SK-N-SH treated with all-trans-retinoic acid at 6 μM for 48 hours (cell line): ENCODE measurements at regions not wholly inside any gene's neighbourhood (a gene's known extent, or its start where the extent isn't known, plus 50 kb on each side); places are given as distances from the start of the nearest gene placed in this dataset.

Experiments used
- ATAC-seq: fragments of 200-7000 bp; cut with Tn5 transposase; 3 replicates; pipeline ENCODE4 v1.9.1; 2020; ENCODE audit warnings: mild to moderate bottlenecking, moderate library complexity
- ARNTL ChIP-seq: fragments of 450-650 bp; formaldehyde crosslinking; IDR thresholded peaks from 2 replicates; pipeline ENCODE4 v1.5.0; 2020; ENCODE audit warnings: low read depth, mild to moderate bottlenecking, moderate library complexity, borderline replicate concordance
- BACH2 ChIP-seq: fragments of 250-450 bp; sonication (Bioruptor Pico); IDR thresholded peaks from 2 replicates; pipeline ENCODE4 v1.9.0; 2021; ENCODE audit warnings: mild to moderate bottlenecking, borderline replicate concordance
- CREB5 ChIP-seq: fragments of 250-450 bp; sonication (Bioruptor Pico); IDR thresholded peaks from 2 replicates; pipeline ENCODE4 v1.5.1; 2020; ENCODE audit warnings: low read depth, mild to moderate bottlenecking, moderate library complexity
- CSDC2 ChIP-seq: fragments of 250-450 bp; sonication (Bioruptor Pico); IDR thresholded peaks from 2 replicates; pipeline ENCODE4 v1.5.0; 2020; ENCODE audit warnings: mild to moderate bottlenecking, moderate library complexity
- ESRRG ChIP-seq: fragments of 250-450 bp; sonication (Bioruptor Pico); IDR thresholded peaks from 2 replicates; pipeline ENCODE4 v1.6.1; 2021; ENCODE audit warnings: mild to moderate bottlenecking
- GLIS3 ChIP-seq: fragments of 250-450 bp; sonication (Bioruptor Pico); IDR thresholded peaks from 2 replicates; pipeline ENCODE4 v1.5.0; 2020; ENCODE audit warnings: mild to moderate bottlenecking, moderate library complexity
- OSR1 ChIP-seq: fragments of 250-450 bp; sonication (Bioruptor Pico); IDR thresholded peaks from 2 replicates; pipeline ENCODE4 v1.8.0; 2022; ENCODE audit warnings: moderate library complexity, mild to moderate bottlenecking, inconsistent platforms
- PATZ1 ChIP-seq: fragments of 250-450 bp; sonication (Bioruptor Pico); IDR thresholded peaks from 2 replicates; pipeline ENCODE4 v1.8.0; 2020; ENCODE audit warnings: mild to moderate bottlenecking, moderate library complexity, borderline replicate concordance
- PPARA ChIP-seq: fragments of 250-450 bp; sonication (Bioruptor Pico); IDR thresholded peaks from 2 replicates; pipeline ENCODE4 v1.5.0; 2020; ENCODE audit warnings: mild to moderate bottlenecking, borderline replicate concordance
- RARB ChIP-seq: fragments of 250-450 bp; sonication (Bioruptor Pico); IDR thresholded peaks from 2 replicates; pipeline ENCODE4 v1.8.0; 2021; ENCODE audit warnings: mild to moderate bottlenecking, moderate library complexity
- SNAI2 ChIP-seq: fragments of 250-450 bp; sonication (Bioruptor Pico); IDR thresholded peaks from 2 replicates; pipeline ENCODE4 v1.5.0; 2020; ENCODE audit warnings: mild to moderate bottlenecking, moderate library complexity
- TCF4 ChIP-seq: fragments of 250-450 bp; sonication (Bioruptor Pico); IDR thresholded peaks from 2 replicates; pipeline ENCODE4 v1.8.0; 2021; ENCODE audit warnings: mild to moderate bottlenecking, moderate library complexity, borderline replicate concordance
- TOX ChIP-seq: fragments of 250-450 bp; sonication (Bioruptor Pico); IDR thresholded peaks from 2 replicates; pipeline ENCODE4 v1.8.0; 2021; ENCODE audit warnings: mild to moderate bottlenecking, moderate library complexity, borderline replicate concordance
- ZC3H10 ChIP-seq: fragments of 250-450 bp; sonication (Bioruptor Pico); IDR thresholded peaks from 2 replicates; pipeline ENCODE4 v1.5.1; 2021; ENCODE audit warnings: mild to moderate bottlenecking, moderate library complexity
- ZFP3 ChIP-seq: fragments of 250-450 bp; sonication (Bioruptor Pico); IDR thresholded peaks from 2 replicates; pipeline ENCODE4 v1.5.0; 2020; ENCODE audit warnings: mild to moderate bottlenecking, moderate library complexity
- ZFP30 ChIP-seq: fragments of 450-650 bp; formaldehyde crosslinking; IDR thresholded peaks from 2 replicates; pipeline ENCODE4 v1.5.0; 2022; ENCODE audit warnings: mild to moderate bottlenecking, moderate library complexity
- ZNF565 ChIP-seq: fragments of 450-650 bp; formaldehyde crosslinking; conservative IDR thresholded peaks from 2 replicates; pipeline ENCODE4 v1.5.0; 2020; ENCODE audit warnings: low read depth, mild to moderate bottlenecking, moderate library complexity
- ZNF70 ChIP-seq: fragments of 450-650 bp; formaldehyde crosslinking; IDR thresholded peaks from 2 replicates; pipeline ENCODE4 v1.5.0; 2020; ENCODE audit warnings: mild to moderate bottlenecking, moderate library complexity
- ZNF8 ChIP-seq: fragments of 450-650 bp; formaldehyde crosslinking; IDR thresholded peaks from 2 replicates; pipeline ENCODE4 v1.5.0; 2020; ENCODE audit warnings: mild to moderate bottlenecking, moderate library complexity
- TF ChIP-seq, protein P1 (sequence below): fragments of 250-450 bp; sonication (Bioruptor Pico); IDR thresholded peaks from 2 replicates; pipeline ENCODE4 v1.5.1; 2021; ENCODE audit warnings: mild to moderate bottlenecking, moderate library complexity
- TF ChIP-seq, protein P2 (sequence below): fragments of 250-450 bp; sonication (Bioruptor Pico); IDR thresholded peaks from 2 replicates; pipeline ENCODE4 v1.5.0; 2020; ENCODE audit warnings: mild to moderate bottlenecking, moderate library complexity

- no peak; the same call in 2 of the 3 replicates for ATAC-seq
- no peak for TF ChIP-seq CSDC2 (CRISPR knock-in tag)
- TF ChIP-seq ZNF565 (CRISPR knock-in tag) = no peak
- TF ChIP-seq OSR1 (CRISPR knock-in tag) = no peak
- no peak for TF ChIP-seq RARB (CRISPR knock-in tag)
- no peak for TF ChIP-seq ARNTL (CRISPR knock-in tag)
- TF ChIP-seq ZC3H10 (CRISPR knock-in tag) = no peak
- no peak for TF ChIP-seq TOX (CRISPR knock-in tag)
- no peak for TF ChIP-seq PPARA (CRISPR knock-in tag)
- TF ChIP-seq TCF4 (CRISPR knock-in tag) = no peak
- no peak for TF ChIP-seq ZFP30
- no peak for TF ChIP-seq BACH2 (CRISPR knock-in tag)
- no peak for TF ChIP-seq PATZ1 (CRISPR knock-in tag)
- no peak for TF ChIP-seq ESRRG (CRISPR knock-in tag)
Measured at GRCh38 chrX:150165776-150166610, 197.1 kb upstream of the MAMLD1 start.

DNA sequence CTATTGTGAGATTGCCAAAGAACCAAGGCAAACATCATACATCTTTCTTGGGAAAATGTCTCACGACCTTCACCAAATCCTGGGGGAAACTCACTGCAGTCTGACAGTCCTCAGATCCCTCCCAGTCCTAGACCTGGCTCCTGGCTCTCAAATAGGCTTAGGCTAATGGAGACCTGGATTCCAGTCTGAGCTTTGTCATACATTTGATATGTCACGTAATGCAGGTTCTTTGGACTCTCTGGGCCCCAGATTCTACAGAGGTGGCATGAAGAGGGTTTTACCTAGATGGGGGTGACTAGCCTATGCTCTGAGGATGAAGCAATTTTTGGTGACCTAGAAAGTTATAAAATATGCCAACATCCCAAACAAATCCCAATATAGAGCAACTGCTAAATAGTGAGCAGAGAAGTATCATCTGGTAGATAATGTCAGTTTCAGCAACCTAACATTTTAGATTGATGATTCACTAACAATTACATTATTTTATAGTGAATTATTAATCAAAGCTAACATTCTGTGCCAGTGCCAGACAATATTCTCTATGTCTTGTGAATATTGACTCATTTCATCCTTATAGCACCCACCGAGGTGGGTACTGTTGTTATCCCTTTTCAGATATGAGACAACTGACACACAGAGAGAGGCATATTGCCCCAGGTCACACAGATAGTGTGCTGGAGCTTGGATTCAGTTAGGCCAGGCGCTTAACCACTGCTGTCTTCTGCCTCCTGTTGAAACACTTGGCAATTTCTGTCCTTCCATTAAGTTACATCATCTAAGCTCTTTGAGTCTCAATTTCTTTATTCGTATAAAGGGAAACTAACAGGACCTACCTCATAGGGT, 195.4 kb upstream of the MAMLD1 start:
- TF ChIP-seq RARB (CRISPR knock-in tag) (no peak), PATZ1 (CRISPR knock-in tag) (no peak), CREB5 (CRISPR knock-in tag) (no peak), ZNF8 (no peak), ARNTL (CRISPR knock-in tag) (no peak), CSDC2 (CRISPR knock-in tag) (no peak), SNAI2 (CRISPR knock-in tag) (no peak), ZNF565 (CRISPR knock-in tag) (no peak)
- ATAC-seq = no peak

GRCh38 chrX:150182161-150182560, 181.0 kb upstream of the MAMLD1 start:
- TF ChIP-seq PATZ1 (CRISPR knock-in tag) (no peak), TCF4 (CRISPR knock-in tag) (no peak), OSR1 (CRISPR knock-in tag) (no peak), RARB (CRISPR knock-in tag) (no peak), ARNTL (CRISPR knock-in tag) (no peak), TOX (CRISPR knock-in tag) (no peak), ZNF565 (CRISPR knock-in tag) (no peak), ZNF8 (no peak), CSDC2 (CRISPR knock-in tag) (no peak), ZFP3 (no peak), BACH2 (CRISPR knock-in tag) (no peak), ZNF70 (CRISPR knock-in tag) (no peak), ZFP30 (no peak), CREB5 (CRISPR knock-in tag) (no peak), GLIS3 (CRISPR knock-in tag) (no peak), ESRRG (CRISPR knock-in tag) (no peak)
- TF ChIP-seq, protein P1, sequence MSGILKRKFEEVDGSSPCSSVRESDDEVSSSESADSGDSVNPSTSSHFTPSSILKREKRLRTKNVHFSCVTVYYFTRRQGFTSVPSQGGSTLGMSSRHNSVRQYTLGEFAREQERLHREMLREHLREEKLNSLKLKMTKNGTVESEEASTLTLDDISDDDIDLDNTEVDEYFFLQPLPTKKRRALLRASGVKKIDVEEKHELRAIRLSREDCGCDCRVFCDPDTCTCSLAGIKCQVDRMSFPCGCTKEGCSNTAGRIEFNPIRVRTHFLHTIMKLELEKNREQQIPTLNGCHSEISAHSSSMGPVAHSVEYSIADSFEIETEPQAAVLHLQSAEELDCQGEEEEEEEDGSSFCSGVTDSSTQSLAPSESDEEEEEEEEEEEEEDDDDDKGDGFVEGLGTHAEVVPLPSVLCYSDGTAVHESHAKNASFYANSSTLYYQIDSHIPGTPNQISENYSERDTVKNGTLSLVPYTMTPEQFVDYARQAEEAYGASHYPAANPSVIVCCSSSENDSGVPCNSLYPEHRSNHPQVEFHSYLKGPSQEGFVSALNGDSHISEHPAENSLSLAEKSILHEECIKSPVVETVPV (CRISPR knock-in tag) = no peak
- TF ChIP-seq, protein P2, sequence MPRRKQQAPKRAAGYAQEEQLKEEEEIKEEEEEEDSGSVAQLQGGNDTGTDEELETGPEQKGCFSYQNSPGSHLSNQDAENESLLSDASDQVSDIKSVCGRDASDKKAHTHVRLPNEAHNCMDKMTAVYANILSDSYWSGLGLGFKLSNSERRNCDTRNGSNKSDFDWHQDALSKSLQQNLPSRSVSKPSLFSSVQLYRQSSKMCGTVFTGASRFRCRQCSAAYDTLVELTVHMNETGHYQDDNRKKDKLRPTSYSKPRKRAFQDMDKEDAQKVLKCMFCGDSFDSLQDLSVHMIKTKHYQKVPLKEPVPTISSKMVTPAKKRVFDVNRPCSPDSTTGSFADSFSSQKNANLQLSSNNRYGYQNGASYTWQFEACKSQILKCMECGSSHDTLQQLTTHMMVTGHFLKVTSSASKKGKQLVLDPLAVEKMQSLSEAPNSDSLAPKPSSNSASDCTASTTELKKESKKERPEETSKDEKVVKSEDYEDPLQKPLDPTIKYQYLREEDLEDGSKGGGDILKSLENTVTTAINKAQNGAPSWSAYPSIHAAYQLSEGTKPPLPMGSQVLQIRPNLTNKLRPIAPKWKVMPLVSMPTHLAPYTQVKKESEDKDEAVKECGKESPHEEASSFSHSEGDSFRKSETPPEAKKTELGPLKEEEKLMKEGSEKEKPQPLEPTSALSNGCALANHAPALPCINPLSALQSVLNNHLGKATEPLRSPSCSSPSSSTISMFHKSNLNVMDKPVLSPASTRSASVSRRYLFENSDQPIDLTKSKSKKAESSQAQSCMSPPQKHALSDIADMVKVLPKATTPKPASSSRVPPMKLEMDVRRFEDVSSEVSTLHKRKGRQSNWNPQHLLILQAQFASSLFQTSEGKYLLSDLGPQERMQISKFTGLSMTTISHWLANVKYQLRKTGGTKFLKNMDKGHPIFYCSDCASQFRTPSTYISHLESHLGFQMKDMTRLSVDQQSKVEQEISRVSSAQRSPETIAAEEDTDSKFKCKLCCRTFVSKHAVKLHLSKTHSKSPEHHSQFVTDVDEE = no peak
- peak; percentile 37; the same call in 1 of the 3 replicates for ATAC-seq
